SU-DHL-6 (cell line): ENCODE measurements at regions not wholly inside any gene's neighbourhood (a gene's known extent, or its start where the extent isn't known, plus 50 kb on each side); places are given as distances from the start of the nearest gene placed in this dataset.

ENCODE experiments used
- CTCF ChIP-seq: fragments of 200-600 bp; sonication (generic); IDR thresholded peaks from one replicate; pipeline ENCODE4 v1.5.1; 2017; ENCODE audit warnings: antibody characterized with exemption, mild to moderate bottlenecking, low read length, moderate library complexity; ENCODE audit not compliant: insufficient read depth, poor library complexity, severe bottlenecking
- EZH2phosphoT487 ChIP-seq: fragments of 200-600 bp; sonication (generic), shearing (Covaris generic); conservative IDR thresholded peaks from 2 replicates; pipeline ENCODE4 v1.6.1; 2018; ENCODE audit warnings: mild to moderate bottlenecking, antibody characterized with exemption, low read length, moderate library complexity, mixed read lengths

GRCh38 chr5:34522599-34523386 is 133.3 kb upstream of the RAI14 start:
- TF ChIP-seq CTCF (peak; percentile 40), EZH2phosphoT487 (no peak)
